ENCODE measurements at regions not wholly inside any gene's neighbourhood (a gene's known extent, or its start where the extent isn't known, plus 50 kb on each side); places are given as distances from the start of the nearest gene placed in this dataset.

GRCh38 chr9:102840335-102840734 lies 154.8 kb upstream of the CYLC2 start:
- Histone ChIP-seq H4K20me1 (replicated peaks in 1 of 2; ENCODE audit: control insufficient read depth in 1 of 2, insufficient read depth in 2 of 2, low read length in 2 of 2) (no peaks in the 10 kb centered on the region), H3K27me3 (replicated peaks in 1 of 4; ENCODE audit: control insufficient read depth in 3 of 4, extremely low read depth in 1 of 4, insufficient read depth in 3 of 4, low read length in 3 of 4) (no peaks in the 10 kb centered on the region), H4K5ac (ENCODE audit: insufficient read length, low read depth, low read length) (no peak overlapping the region), H3K23ac (ENCODE audit: insufficient read length) (no peak overlapping the region), H4K91ac (replicated peaks; ENCODE audit: insufficient read length, low read length) (no peak overlapping the region), H3K36me3 (ENCODE audit: control insufficient read depth in 2 of 4, insufficient read depth in 4 of 4, low read length in 3 of 4) (no peaks in the 10 kb centered on the region), H3K4me1 (replicated peaks in 1 of 4; ENCODE audit: control insufficient read depth in 3 of 4, insufficient read depth in 4 of 4, low read length in 3 of 4) (no peaks in the 10 kb centered on the region), H3K9me3 (ENCODE audit: insufficient read depth in 2 of 2, low read depth in 1 of 2, low read length in 1 of 2) (no peaks in the 10 kb centered on the region), H4K8ac (ENCODE audit: extremely low read depth, insufficient read depth, low read length) (no peak overlapping the region), H3K14ac (ENCODE audit: insufficient read length) (no peak overlapping the region), H2BK15ac (ENCODE audit: low read length) (no peak overlapping the region), H3K23me2 (ENCODE audit: low read depth, low read length) (no peaks in the 10 kb centered on the region), H3K56ac (replicated peaks; ENCODE audit: insufficient read length, low read depth, low read length) (no peak overlapping the region), H2AK5ac (ENCODE audit: low read depth, low read length) (no peak overlapping the region), H2BK12ac (ENCODE audit: low read depth, low read length) (no peak overlapping the region), H3K4me2 (ENCODE audit: insufficient read depth in 1 of 2, low read depth in 2 of 2, low read length in 2 of 2) (no peak overlapping the region), H3K4me3 (ENCODE audit: extremely low read depth in 1 of 4, insufficient read depth in 2 of 4, low read depth in 3 of 4, low read length in 4 of 4) (no peak overlapping the region), H2AFZ (ENCODE audit: low read length) (no peak overlapping the region), H3K9ac (replicated peaks in 1 of 4; ENCODE audit: extremely low read depth in 1 of 4, low read depth in 3 of 4, low read length in 3 of 4) (no peak overlapping the region), H2BK120ac (replicated peaks; ENCODE audit: low read depth, low read length) (no peak overlapping the region), H3K4ac (replicated peaks; ENCODE audit: insufficient read length, low read depth, low read length) (no peak overlapping the region), H3K79me1 (ENCODE audit: low read depth, low read length) (no peaks in the 10 kb centered on the region), H3K79me2 (ENCODE audit: control insufficient read depth in 1 of 2, insufficient read depth in 2 of 2, low read length in 2 of 2) (no peaks in the 10 kb centered on the region), H3K27ac (ENCODE audit: low read depth, low read length) (no peak overlapping the region), H2BK20ac (ENCODE audit: low read length) (no peak overlapping the region), H3K18ac (ENCODE audit: extremely low read depth, low read length) (no peak overlapping the region), H2BK5ac (ENCODE audit: low read depth, low read length) (no peak overlapping the region)
- ChIA-PET CTCF (ENCODE audit: partially characterized antibody) (no interaction called here), POLR2A (ENCODE audit: partially characterized antibody) (no interaction called here)
- FAIRE-seq (no peak), DNase-seq (ENCODE audit: low read depth in 1 of 2, low spot score in 2 of 2) (no peak)
- 92% methylated on average over 3 of the region's 3 CpGs; no CpG with 5 or more reads in 1 of the 2 experiments for WGBS, 2 experiments (ENCODE audit: extremely low coverage in 1 of 2, insufficient coverage in 1 of 2, insufficient read length in 1 of 2, insufficient replicate concordance in 2 of 2, low coverage in 1 of 2, low lambda C conversion rate in 2 of 2, missing lambda C conversion rate in 1 of 2)
- TF ChIP-seq JUND (IDR thresholded peaks at IDR 0.05; ENCODE audit: low read length) = no peak
- no peak for TF ChIP-seq KDM4A (IDR thresholded peaks at IDR 0.05; ENCODE audit: low read depth, low read length, severe bottlenecking)
- no peak for TF ChIP-seq RXRA (IDR thresholded peaks at IDR 0.05; ENCODE audit: insufficient read depth, low read depth, low read length)
- TF ChIP-seq TAF7 (optimal IDR thresholded peaks at IDR 0.05; ENCODE audit: borderline replicate concordance, low read depth, low read length) = no peak
- no peak for TF ChIP-seq SUZ12 (IDR thresholded peaks at IDR 0.05; ENCODE audit: low read length)
- TF ChIP-seq CTBP2 (IDR thresholded peaks at IDR 0.05; ENCODE audit: borderline replicate concordance, insufficient read depth, insufficient read length, low read length) = no peak

Measured in H1 (cell line).